DMS153 (cell line): ENCODE measurements at regions not wholly inside any gene's neighbourhood (a gene's known extent, or its start where the extent isn't known, plus 50 kb on each side); places are given as distances from the start of the nearest gene placed in this dataset.
"Not testable (repeated sequence)": the region's sequence is repeated elsewhere in the genome, so short reads cannot be mapped to it uniquely, and the experiment has no call there.

Experiments used
- DNase-seq: peaks from one replicate; lab custom pipeline; 2025; lab: John Stamatoyannopoulos, UW

GRCh38 chr10:30170814-30171213 is 111.4 kb upstream of the JCAD start:
- DNase-seq, result no peak

DNA sequence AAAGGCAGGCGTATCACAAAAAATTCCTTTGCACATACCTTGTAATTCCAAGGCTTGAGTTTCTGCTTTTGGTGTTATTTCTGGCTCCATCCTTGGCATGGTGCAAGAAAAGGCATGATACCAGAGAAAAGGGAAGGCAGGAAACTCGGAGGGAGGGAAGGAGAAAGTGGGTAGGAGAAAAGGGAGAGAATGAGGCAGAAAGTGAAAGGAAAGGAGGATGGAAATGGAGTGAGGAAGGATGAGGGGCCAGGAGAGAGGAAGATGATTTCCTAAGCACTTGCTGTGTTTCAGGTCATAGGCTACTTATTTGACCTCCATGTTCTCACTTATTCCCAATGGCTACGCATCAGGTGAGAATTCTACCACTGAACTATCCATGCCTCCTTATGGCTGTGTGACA is 110.8 kb upstream of the JCAD start:
- DNase-seq, result no peak

DNA sequence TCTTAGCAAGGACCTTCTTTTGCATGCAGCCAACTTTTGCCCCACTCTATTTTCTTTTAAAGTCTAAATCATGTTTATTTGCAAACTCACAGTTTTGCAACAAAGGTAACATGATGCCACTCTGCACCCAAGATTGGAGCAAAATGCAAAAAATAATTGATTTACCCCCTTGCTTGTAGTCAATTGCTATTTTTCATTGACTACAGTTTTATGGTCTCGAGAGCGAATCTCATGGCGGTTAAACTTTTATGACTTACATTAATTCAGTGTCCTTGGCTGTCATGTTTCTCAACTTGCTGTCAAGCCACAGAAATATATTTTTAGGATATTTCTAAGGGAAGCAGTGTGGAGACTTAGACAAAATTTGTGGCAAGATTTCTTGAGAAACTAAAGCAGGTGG is 110.0 kb upstream of the JCAD start:
- no peak for DNase-seq

GRCh38 chr10:30166929-30167328 is 107.5 kb upstream of the JCAD start:
- no peak for DNase-seq

GRCh38 chr10:30163410-30163809 is 104.0 kb upstream of the JCAD start:
- not testable (repeated sequence) for DNase-seq

GRCh38 chr10:30162796-30163195 is 103.4 kb upstream of the JCAD start:
- not testable (repeated sequence) for DNase-seq

DNA sequence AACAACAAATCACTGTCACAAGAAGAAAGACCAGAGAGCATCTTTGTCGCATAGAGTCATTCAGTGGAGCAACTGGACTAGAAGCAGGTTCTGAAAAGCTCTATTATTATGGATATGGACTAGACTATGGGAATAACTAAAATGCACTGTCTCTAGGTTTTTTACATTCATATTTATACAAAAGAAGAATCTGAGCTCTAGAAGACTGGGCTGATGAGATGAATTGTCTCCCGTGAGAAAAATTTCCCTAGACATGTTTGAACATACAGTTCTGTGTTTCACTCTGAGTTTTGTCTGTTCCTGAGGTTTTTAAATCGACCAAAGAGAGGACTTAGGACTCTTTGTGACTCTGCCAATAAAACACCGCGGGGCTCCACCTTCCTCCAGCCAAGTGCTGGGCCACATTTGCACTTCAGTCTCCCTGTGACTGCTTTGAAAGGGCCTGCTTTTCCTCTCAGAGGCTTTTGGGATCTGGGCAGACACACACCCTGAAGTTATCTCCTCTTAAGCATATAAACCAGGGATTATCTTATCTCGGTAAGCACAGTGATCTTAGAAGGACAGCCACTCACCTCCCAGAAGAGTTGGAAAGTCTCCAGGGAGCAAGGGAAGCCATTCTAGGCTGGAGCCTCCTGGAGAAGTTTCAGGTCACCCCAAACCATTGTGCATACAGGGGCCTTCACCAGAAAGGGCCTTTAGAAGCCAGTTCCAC is 101.0 kb upstream of the JCAD start:
- DNase-seq, result no peak

GRCh38 chr10:30159614-30160013 is 100.2 kb upstream of the JCAD start:
- not testable (repeated sequence) for DNase-seq

GRCh38 chr10:30158325-30158960 is 99.1 kb upstream of the JCAD start:
- DNase-seq, result no peak

GRCh38 chr10:30155401-30155800 is 96.0 kb upstream of the JCAD start:
- no peak for DNase-seq

GRCh38 chr10:30154561-30154960 is 95.2 kb upstream of the JCAD start:
- no peak for DNase-seq

DNA sequence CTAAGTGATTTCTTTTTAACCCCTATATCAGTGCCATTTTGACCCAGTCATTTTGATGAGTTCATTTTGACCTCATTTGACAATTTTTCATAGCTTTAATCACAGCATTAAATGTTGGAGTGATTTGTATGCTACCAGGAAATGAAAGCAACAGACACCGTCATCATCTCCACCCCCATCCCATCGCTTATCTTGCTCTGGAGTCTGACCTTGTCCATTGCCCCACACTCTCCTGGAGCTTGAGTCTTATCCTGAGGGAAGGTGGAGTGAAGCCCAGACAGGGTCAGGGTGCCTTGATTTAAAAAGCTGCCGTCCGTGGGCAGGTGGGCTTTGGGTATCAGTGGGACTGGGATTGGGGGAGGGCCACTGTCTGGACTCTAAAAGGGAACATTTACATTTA is 94.7 kb upstream of the JCAD start:
- DNase-seq, result no peak

DNA sequence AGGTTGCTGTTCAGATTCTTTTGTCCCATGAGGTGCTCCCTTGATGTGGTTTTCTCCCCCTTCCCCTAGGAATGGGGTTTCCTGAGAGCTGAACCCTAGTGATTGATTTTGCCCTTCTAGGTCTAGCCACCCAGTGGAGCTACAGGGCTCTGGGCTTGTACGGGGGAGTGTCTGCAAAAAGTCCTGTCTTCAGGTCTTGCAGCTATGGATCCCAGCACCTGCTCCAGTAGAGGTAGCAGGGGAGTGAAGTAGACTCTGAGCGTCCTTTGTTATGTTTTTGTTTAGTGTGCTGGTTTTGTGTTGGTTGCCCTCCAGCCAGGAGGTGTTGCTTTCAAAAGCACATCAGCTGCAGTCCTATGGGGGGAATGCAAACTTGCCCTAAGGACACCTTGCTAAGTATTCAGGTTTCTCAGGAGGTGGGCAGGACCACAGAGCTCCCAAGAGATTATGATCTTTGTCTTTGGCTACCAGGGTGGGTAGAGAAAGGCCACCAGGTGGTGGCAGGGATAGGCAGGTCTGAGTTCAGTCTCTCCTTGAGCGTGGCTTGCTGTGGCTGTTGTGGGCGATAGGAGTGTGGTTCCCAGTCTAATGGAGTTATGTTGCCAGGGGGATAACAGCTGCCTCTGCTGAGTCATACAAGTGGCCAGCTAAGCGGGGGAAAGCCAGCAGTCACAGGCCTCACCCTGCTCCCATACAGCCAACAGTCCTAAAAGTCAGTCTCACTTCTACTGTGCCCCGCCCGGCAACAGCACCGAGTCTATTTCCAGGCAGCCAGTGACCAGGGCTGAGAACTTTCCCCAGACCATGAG is 92.4 kb upstream of the JCAD start:
- DNase-seq, result no peak

DNA sequence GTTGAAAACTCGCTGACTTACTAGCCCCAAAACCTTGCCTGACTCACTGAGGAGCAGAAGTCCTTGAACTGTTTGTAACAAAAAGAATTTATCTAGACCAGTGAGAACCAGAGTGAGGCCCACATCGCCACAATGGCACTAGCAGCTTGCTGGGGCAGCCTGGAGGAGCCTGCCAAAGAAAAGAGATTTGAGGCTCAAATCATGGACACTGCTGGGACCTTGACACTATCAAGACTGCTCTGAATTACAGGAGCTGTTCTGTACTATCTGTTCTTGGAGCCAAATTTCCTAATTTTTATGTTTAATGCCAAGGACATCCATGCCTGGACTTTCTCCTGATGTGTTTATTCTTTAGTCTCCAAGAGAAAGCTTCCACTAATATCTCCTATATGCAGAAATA is 82.0 kb upstream of the JCAD start:
- DNase-seq, result no peak

DNA sequence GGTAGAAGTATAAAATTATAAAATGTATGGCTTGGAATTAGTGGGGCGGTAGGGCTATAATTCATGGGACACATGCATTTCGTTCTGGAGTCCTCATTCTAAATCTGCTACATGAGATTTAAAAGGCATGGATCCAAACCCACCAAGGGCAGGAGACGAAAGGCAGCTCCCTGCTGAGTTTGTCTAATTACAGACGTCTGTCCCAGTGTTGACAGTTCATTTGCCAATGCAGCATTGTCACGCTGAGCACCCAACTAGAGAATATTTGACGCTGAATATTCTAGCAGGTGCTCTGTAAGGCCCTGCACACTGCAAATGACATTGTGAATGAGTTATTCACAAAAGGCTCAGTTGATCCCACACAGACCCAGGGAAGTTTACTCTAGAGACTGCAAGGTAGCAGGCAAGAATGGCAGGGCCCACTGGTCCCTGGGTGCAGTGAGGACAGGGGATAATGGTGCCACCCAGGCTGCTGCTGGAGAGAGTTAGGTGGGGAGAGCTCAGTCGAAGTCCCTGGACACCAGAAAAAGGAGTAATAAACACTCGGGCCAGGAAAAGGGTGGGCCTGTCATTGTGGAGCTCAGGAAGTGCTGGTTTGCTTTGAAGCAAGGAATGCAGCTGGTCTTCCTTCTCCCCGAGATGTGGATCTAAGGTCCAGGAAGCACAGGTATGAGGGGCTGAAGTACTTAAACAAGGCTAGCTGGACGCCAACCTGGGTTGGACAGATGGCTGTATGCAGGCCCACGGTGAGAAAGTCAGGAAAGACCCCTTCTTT is 75.0 kb upstream of the JCAD start:
- no peak for DNase-seq

DNA sequence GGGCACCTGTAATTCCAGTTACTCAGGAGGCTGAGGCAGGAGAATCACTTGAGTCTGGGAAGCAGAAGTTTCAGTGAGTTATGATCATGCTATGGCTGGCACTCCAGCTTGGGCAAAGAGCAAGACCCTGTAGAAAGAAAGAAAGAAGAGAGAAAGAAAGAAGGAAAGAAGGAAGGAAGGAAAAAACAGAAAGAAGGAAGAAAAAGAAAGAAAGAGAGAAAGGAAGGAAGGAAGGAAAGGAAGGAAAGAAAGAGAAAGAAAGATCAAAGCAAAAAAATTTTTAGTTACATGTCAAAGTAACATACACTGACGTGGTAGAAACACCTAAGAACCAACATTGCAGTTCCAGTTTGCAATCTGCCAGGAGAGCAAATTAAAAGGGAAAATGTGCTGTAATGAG is 73.8 kb upstream of the JCAD start:
- no peak for DNase-seq

DNA sequence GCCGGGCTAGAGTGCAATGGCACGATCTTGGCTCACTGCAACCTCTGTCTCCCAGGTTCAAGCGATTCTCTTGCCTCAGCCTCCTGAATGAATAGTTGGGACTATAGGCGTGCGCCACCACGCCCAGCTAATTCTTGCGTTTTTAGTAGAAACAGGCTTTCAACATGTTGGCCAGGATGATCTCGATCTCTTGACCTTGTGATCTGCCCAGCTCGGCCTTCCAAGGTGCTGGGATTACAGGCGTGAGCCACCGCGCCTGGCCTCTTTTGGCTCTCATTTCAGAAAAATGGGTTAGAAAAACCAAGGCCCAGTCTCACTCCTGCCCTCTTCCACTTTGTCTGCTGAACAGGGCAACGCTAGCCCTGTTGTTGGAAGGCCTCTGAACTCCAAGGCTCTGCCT is 72.0 kb upstream of the JCAD start:
- DNase-seq, result not testable (repeated sequence)

DNA sequence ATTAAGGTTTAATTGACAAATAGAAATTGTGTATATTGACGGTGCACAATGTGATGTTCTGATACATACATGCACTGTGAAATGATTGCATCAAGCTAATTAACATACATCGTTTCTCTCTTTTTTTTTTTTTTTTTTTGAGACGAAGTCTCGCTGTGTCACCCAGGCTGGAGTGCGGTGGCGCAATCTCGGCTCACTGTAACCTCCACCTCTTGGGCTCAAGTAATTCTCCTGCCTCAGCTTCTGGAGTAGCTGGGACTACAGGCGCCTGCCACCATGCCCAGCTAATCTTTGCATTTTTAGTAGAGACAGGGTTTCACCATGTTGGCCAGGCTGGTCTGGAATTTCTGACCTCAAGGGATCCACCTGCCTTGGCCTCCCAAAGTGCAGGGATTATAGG is 69.9 kb upstream of the JCAD start:
- DNase-seq, result not testable (repeated sequence)

DNA sequence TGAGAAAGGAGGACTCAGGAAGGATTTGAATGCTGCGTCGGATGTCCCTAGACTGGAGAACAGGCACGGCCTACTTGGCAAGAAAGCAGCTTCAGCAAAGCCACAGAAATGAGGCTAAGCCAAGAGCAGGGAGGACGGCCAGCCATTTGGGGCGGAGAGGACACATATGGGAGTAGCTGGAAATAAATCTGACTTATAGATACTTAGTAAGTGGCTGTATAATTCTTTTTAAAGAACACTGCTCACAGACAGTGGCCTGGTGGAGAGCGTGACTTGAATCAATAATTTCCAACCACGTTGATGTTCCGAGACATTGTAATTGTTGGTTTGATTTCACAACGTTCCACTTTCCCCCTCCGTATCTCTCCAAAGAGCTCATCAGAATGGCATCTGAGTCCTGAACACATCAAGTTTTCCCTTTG is 67.7 kb upstream of the JCAD start:
- DNase-seq, result no peak

DNA sequence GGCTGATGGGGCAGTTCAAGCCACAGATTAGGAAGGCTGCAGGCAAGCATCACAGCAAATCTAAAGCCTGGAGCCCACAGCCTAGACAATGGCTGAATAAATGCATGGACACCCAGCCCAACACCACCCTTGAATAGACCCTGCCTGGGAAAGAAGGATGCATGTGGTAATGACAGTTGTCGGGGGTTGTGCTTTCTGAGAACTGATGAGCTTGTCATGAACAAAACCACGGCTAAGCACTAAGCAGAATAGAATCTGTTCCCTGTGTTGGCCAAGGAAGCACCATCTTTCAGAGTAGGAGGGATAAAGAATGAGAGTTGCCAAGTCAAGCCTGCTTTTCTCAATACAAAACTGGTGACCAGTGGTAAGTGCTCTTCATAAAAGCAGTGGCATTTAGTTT is 66.1 kb upstream of the JCAD start:
- no peak for DNase-seq

- no peak for DNase-seq
Measured at GRCh38 chr10:30124704-30125103, 65.3 kb upstream of the JCAD start.

- no peak for DNase-seq
Measured at GRCh38 chr10:30121401-30121800, 62.0 kb upstream of the JCAD start.
